ENCODE measurements at regions not wholly inside any gene's neighbourhood (a gene's known extent, or its start where the extent isn't known, plus 50 kb on each side); places are given as distances from the start of the nearest gene placed in this dataset.

GRCh38 chr11:110828086-110828485 is 115.8 kb upstream of the ARHGAP20 start:
- no peak overlapping the region for H3K4me2 ChIP-seq
- Mint-ChIP-seq H3K27me3 (ENCODE audit: insufficient read depth, low read depth) (no peaks in the 10 kb centered on the region), H3K36me3 (no peaks in the 10 kb centered on the region), H3K27ac (no peak overlapping the region), H3K4me3 (no peak overlapping the region), H3K4me1 (no peaks in the 10 kb centered on the region), H3K9me3 (no peaks in the 10 kb centered on the region)
- no peak overlapping the region for H2AFZ ChIP-seq (replicated peaks)
- H3F3A ChIP-seq (ENCODE audit: low read depth): no peaks in the 10 kb centered on the region
- no peaks in the 10 kb centered on the region for H3K4me1 ChIP-seq
- no peaks in the 10 kb centered on the region for H3K79me2 ChIP-seq (ENCODE audit: low read depth)
- no peaks in the 10 kb centered on the region for H4K20me1 ChIP-seq (ENCODE audit: low read depth)
- no peak overlapping the region for H3K4me3 ChIP-seq
- H3K27ac ChIP-seq: no peak overlapping the region
- H3K9ac ChIP-seq: no peak overlapping the region
- no peaks in the 10 kb centered on the region for H3K9me3 ChIP-seq (ENCODE audit: low read depth)
- H3K36me3 ChIP-seq: no peaks in the 10 kb centered on the region
- TF ChIP-seq, protein P1, sequence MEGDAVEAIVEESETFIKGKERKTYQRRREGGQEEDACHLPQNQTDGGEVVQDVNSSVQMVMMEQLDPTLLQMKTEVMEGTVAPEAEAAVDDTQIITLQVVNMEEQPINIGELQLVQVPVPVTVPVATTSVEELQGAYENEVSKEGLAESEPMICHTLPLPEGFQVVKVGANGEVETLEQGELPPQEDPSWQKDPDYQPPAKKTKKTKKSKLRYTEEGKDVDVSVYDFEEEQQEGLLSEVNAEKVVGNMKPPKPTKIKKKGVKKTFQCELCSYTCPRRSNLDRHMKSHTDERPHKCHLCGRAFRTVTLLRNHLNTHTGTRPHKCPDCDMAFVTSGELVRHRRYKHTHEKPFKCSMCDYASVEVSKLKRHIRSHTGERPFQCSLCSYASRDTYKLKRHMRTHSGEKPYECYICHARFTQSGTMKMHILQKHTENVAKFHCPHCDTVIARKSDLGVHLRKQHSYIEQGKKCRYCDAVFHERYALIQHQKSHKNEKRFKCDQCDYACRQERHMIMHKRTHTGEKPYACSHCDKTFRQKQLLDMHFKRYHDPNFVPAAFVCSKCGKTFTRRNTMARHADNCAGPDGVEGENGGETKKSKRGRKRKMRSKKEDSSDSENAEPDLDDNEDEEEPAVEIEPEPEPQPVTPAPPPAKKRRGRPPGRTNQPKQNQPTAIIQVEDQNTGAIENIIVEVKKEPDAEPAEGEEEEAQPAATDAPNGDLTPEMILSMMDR (IDR thresholded peaks at IDR 0.05): no peak
- TF ChIP-seq EZH2phosphoT487 (IDR thresholded peaks at IDR 0.05): no peak
- no peak for TF ChIP-seq EZH2 (IDR thresholded peaks at IDR 0.05)
- no peak for DNase-seq (ENCODE audit: low spot score)
- no peaks in the 10 kb centered on the region for H3K27me3 ChIP-seq

DNA sequence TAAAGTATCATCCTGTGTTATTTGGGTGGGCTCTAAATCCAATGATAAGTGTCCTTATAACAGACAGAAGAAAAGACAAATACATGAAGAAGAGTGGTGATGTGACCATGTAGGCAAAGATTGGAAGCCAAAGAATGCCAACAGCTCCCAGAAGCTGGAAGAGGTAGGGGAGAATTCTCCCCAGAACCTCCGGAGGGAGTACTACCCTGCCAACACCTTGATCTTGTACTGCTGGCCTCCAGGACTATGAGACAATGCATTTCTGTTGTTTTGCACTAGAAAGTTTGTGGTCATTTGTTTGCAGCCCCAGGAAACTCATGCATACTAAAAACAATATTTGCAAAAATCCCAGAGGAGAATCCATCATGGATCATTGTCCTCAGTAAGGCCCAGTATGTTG is 115.0 kb upstream of the ARHGAP20 start:
- TF ChIP-seq EZH2phosphoT487 (IDR thresholded peaks at IDR 0.05) (no peak), EZH2 (IDR thresholded peaks at IDR 0.05) (no peak)
- TF ChIP-seq, protein P1 (IDR thresholded peaks at IDR 0.05): no peak
- Histone ChIP-seq H3K27ac (no peak overlapping the region), H3K36me3 (no peaks in the 10 kb centered on the region), H3K4me2 (no peak overlapping the region), H3F3A (ENCODE audit: low read depth) (no peaks in the 10 kb centered on the region), H3K79me2 (ENCODE audit: low read depth) (no peaks in the 10 kb centered on the region), H3K4me3 (no peak overlapping the region), H3K4me1 (no peaks in the 10 kb centered on the region), H2AFZ (replicated peaks) (no peak overlapping the region), H3K27me3 (no peaks in the 10 kb centered on the region), H3K9ac (no peak overlapping the region), H3K9me3 (ENCODE audit: low read depth) (no peaks in the 10 kb centered on the region), H4K20me1 (ENCODE audit: low read depth) (no peaks in the 10 kb centered on the region)
- no peaks in the 10 kb centered on the region for H3K36me3 Mint-ChIP-seq
- H3K4me3 Mint-ChIP-seq: no peak overlapping the region
- no peaks in the 10 kb centered on the region for H3K4me1 Mint-ChIP-seq
- no peak overlapping the region for H3K27ac Mint-ChIP-seq
- DNase-seq (ENCODE audit: low spot score): no peak
- no peaks in the 10 kb centered on the region for H3K9me3 Mint-ChIP-seq
- no peaks in the 10 kb centered on the region for H3K27me3 Mint-ChIP-seq (ENCODE audit: insufficient read depth, low read depth)

DNA sequence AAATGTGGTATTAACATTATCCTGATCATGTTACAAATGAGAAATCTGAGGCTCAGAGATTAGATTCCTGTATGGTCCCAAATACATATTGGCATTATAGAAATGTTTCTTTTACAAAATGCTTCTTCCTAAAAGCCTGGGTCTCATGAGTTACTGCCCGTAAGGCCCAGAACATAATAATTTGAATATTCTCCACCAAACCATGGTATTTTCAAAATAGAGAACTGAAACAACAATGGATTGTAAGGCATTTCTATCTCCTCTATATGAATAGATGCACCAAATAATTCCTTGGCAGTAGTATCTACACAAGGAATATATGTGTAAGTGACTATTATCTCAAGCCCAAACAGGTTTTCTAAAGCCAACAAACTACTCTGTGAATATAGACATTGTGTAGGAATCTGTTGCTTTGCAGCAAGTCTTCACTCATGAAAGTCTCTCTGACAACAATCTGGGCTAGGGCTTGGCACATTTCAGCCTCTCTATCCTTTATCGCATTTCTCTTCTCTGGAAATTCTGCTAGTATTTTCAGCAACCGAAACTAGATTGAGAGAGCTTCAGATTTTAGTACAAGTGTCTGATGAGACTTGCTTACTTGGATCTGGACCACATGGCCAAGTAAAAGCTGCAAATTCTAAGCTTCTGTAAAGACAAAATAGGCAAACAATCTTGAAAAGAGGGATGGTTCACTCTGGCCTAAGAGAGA is 112.8 kb upstream of the ARHGAP20 start:
- H3K27ac ChIP-seq: no peak overlapping the region
- H3K27me3 Mint-ChIP-seq (ENCODE audit: insufficient read depth, low read depth): no peaks in the 10 kb centered on the region
- no peaks in the 10 kb centered on the region for H3F3A ChIP-seq (ENCODE audit: low read depth)
- no peaks in the 10 kb centered on the region for H4K20me1 ChIP-seq (ENCODE audit: low read depth)
- no peaks in the 10 kb centered on the region for H3K4me1 Mint-ChIP-seq
- no peaks in the 10 kb centered on the region for H3K36me3 ChIP-seq
- no peaks in the 10 kb centered on the region for H3K9me3 ChIP-seq (ENCODE audit: low read depth)
- H3K27ac Mint-ChIP-seq: no peak overlapping the region
- H3K4me1 ChIP-seq: no peaks in the 10 kb centered on the region
- H3K9me3 Mint-ChIP-seq: no peaks in the 10 kb centered on the region
- H3K4me3 ChIP-seq: no peak overlapping the region
- no peak for DNase-seq (ENCODE audit: low spot score)
- H3K36me3 Mint-ChIP-seq: no peaks in the 10 kb centered on the region
- H3K4me2 ChIP-seq: no peak overlapping the region
- no peak overlapping the region for H3K9ac ChIP-seq
- H3K27me3 ChIP-seq: no peaks in the 10 kb centered on the region
- H3K4me3 Mint-ChIP-seq: no peak overlapping the region
- H3K79me2 ChIP-seq (ENCODE audit: low read depth): no peaks in the 10 kb centered on the region
- TF ChIP-seq, protein P1 (IDR thresholded peaks at IDR 0.05): no peak
- TF ChIP-seq EZH2 (IDR thresholded peaks at IDR 0.05) (no peak), EZH2phosphoT487 (IDR thresholded peaks at IDR 0.05) (no peak)
- no peak overlapping the region for H2AFZ ChIP-seq (replicated peaks)
